Stimulated activated CD4-positive, alpha-beta T cell treated with anti-CD3 and anti-CD28 coated beads, Interleukin-12 subunit alpha, Interleukin-12 subunit beta, amount 100 ng/mL, for 4 hours (primary cell): ENCODE measurements at regions not wholly inside any gene's neighbourhood (a gene's known extent, or its start where the extent isn't known, plus 50 kb on each side); places are given as distances from the start of the nearest gene placed in this dataset.

Experiments
- DNase-seq: peaks from one replicate; pipeline ENCODE4 v3.0.0-alpha.2; 2020

- no peak for DNase-seq
Measured at GRCh38 chr6:139877828-139878405, 503.5 kb upstream of the CITED2 start.

DNA sequence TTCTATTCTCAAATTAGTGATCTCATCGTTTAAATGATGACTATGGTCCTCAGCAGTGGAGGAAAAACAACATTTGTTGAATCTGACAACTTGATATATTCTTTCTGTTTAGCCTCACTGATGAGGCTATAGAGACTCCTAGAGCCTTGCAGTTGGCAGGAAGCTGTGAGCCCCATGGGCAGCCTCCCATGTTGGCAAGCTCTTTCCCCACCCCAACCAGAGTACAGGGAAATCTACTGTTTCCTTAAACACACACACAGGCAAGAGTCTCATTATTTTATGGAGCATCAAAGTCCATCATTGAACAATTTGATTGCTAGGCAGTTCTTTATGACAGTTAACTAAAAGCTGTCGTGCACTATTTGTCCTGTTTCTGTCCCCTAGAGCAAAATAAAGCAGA lies 498.2 kb upstream of the CITED2 start:
- no peak for DNase-seq

DNA sequence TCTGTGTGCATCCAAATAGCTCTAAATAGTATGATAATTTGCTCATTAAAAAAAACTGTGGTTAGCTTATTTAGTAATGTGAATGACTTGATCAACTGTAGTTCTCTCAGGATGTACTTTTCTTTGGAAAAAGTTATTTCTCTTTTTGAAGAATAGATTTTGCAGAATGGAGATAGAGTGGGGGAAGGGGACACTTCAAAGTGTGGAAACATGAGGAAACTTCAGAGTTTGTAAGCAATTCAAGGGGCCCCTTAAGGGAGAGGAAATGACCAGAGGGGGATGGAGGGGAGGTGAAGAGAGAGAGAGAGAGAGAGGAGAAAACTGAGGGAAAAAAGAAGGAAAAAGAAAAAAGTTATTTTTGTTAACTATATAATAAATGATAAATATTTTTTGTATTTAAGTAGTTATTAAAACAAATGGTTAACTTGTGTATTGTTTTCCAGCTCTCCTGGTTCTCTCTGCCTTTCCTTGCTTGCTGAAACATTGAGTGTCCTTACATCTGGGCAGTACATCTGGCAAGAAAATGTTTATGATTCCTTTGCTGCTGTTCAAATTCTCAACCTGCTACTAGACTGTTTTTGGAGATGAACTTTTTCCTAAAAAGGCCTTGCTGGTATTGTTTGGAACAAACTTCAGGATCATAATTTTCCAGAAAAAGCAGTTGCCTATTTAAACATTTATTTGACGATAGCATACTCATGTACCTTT lies 497.5 kb upstream of the CITED2 start:
- DNase-seq: no peak

DNA sequence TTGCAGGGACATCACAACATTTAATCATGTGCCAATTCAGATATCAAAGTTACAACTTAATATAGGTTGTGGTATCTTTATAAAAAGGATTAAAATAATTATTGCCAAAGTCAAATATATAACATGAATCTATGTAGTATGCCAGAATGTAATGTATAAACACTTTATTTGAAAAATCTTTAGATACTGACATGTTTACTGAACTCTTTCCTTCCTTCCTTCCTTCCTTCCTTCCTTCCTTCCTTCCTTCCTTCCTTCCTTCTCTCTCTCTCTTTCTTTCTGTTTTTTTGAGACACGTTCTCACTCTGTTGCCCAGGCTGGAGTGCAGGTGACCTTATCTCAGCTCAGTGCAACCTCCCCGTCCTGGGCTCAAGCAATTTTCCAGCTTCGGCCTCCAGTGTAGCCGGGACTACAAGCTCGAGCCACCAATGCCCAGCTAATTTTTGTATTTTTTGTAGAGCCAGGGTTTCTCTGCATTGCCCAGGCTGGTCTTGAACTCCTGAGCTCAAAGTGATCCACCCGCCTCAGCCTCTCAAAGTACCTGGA lies 496.8 kb upstream of the CITED2 start:
- DNase-seq: no peak

GRCh38 chr6:139868576-139868975 lies 494.1 kb upstream of the CITED2 start:
- DNase-seq: no peak

- DNase-seq: no peak
Measured at GRCh38 chr6:139863964-139864363, 489.5 kb upstream of the CITED2 start.

- DNase-seq: no peak
Measured at GRCh38 chr6:139863346-139863745, 488.9 kb upstream of the CITED2 start.

GRCh38 chr6:139862311-139862710 lies 487.9 kb upstream of the CITED2 start:
- DNase-seq: no peak

DNA sequence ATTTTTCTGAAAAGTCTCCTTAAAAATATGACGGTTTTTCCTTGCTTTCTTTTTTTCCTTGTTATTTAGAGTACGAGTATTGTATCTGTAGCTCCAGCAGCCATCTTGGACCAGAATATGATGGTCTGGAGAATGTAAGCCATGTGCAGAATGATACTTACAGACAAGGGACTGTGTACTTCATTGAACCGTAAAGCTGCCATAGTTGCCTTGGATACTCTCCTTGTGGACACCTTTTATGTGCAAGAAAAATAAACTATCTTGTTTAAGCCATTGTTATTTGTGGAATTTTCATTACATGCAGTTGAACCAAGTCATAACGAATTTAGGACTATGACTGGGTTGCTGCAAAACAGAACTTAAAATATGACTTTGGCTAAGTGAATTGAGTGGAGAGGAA lies 485.8 kb upstream of the CITED2 start:
- no peak for DNase-seq

- DNase-seq: no peak
Measured at GRCh38 chr6:139858429-139858828, 484.0 kb upstream of the CITED2 start.

- DNase-seq: no peak
Measured at GRCh38 chr6:139857143-139857542, 482.7 kb upstream of the CITED2 start.

DNA sequence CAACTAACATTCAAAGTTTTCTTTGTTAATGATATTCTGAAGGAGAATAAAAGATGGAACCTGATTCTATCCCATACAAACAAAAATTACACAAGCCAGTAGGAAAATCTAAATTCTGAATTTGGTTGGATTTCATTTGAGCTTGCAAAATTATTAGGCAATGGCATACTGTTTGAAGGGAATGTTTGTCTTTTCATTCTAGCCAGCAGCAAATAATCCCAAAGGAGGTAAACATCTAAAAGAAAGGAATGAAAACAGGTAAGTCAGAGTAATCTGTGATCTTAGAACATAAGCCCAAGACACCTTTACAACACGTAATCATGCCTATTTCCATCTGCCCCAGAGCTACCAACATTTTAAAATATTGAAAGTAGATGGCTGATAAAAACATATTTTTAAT lies 482.1 kb upstream of the CITED2 start:
- no peak for DNase-seq

DNA sequence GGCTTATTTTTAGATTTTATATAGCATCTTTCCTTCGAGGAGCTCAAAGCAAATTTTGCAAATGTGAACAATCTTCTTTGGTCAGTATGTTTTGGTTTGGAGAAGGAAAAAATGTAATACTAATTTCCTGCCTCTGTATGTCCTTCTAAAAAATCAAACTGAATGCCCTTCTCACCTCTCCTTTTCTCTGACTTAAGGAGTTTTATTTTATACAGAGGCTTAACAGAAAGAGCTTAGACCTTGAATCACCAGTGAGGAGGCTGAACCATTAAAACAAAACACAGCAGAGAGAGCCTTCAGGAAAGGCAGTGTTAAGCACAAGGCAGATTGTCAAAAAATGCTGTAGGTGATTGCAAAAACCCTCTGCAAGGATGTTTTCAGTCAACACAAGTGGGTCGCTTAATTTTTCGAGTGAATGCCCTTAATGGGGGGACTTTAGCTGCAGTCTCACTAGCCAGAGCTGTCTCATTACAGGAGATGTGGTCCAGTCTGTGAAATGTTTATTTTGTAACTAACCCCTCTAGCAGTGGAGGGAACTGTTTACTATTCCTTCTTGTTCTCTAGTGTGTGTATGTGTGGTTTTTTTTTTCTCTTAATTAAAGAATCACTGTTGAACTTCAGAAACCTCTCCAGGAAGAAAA lies 481.3 kb upstream of the CITED2 start:
- no peak for DNase-seq

DNA sequence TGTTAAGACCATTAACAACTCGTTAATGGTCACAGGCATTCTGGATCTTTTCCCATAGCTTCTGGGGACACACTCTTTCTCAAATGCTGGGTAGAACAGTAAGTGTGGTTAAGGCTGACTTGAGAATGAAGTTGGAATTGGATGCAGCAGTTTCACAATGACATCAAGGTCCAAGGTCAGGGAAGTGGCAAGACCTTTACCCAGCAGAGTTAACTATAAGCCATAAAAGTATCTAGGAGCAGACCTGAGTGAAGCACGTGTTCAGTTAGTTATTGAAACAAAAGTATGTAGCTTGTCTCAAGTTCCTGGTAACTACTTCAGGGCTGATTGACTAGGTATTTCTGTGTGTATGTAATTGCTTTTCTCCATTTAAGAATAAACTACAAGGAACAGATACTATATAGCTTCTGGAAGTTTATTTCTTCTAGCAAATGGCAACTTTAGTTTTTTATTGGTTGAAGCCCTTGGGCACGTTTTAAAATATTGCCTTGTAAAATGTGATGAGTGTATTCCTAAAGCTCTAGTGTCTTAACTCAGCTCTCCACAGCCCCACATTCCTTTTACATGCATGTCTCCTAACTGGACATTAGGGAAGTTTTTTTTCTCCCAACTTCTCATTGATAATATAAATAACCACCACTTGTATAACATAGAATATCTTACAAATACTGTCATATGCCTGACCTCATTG lies 479.0 kb upstream of the CITED2 start:
- no peak for DNase-seq

DNA sequence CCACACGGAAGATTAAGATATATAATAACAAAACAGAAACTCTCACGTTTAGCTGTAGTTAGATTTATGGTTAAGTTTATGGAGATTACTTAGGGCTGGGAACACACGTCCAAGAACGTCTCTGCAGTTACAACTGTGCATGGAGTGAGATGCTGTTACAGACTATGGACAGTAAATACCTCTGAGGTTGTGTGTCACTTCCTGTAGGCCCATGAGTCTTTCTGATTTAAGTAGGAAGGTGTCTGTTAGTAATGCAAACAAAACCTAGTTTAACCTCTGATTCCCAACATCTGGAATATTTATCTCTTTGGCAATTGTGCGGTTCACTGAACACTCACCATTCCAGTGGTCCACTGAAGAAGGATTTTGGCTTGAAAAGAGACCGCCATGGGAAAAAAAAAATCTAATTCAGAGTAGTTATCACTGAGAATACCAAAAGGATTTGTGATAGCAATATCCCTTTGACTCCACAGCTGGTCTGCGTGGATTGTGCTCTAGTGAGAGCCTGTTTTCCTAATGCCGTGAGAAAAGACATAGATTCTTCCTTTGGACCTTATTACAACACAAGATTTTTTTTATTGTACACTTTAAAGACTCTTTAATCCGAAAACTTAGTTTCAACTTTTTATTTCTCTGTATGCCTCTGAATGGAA lies 478.2 kb upstream of the CITED2 start:
- no peak for DNase-seq

DNA sequence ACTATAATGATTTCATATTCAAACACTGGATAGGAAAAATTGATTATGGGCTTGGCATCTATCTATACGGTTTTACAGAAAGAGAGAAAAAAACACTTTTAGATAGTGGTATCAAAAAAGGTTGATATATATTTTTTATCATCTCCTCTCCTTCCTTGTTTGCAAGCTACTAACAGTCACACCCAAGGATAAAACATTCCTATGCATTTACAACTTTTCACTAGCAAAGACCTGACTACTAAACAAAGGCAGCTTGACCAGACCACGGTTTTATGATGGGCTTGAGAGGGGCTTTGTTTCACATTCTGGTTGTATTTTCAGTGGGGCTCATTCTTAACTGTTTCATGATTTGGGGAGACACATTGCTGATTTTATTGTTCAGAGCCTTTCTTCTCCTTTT lies 477.6 kb upstream of the CITED2 start:
- no peak for DNase-seq

DNA sequence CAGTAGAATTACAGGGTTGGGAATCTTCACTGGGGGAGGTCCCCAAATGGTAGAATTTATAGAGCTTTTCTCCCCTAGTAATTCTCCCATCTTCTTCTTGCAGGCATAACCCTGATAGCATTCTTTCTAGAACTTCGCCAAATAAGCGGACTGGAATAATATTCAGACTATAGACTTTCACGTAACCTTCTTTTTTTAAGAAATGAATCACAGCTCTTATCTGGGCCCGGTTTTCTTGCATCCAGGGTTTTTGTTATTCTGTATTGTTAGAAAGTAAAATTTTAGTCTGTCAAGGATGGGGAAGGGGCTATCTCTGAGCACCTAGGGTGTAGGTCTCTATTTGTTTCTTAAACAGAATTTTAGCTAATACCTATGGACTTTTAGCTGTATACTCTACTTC lies 476.8 kb upstream of the CITED2 start:
- no peak for DNase-seq

GRCh38 chr6:139850512-139850911 lies 476.1 kb upstream of the CITED2 start:
- DNase-seq: no peak

DNA sequence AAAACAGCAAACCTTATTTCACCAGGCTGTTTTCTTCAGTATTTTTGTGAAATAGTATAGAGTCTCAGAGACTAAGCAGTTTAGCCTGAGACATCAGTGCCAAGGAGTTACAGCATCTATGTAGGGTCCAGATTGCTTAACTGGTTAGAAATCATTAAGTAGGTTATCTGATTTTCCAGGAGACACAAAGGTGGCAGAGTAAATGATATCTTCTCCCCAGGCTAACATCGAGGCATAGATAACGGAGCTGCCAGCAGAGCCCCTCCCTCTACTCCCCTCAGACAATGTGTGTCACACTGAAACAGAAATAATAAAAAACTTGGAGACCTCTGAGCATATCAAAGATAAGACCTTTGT lies 473.0 kb upstream of the CITED2 start:
- DNase-seq: no peak

- no peak for DNase-seq
Measured at GRCh38 chr6:139846538-139847456, 472.3 kb upstream of the CITED2 start.

- DNase-seq: no peak
Measured at GRCh38 chr6:139844907-139845306, 470.5 kb upstream of the CITED2 start.

DNA sequence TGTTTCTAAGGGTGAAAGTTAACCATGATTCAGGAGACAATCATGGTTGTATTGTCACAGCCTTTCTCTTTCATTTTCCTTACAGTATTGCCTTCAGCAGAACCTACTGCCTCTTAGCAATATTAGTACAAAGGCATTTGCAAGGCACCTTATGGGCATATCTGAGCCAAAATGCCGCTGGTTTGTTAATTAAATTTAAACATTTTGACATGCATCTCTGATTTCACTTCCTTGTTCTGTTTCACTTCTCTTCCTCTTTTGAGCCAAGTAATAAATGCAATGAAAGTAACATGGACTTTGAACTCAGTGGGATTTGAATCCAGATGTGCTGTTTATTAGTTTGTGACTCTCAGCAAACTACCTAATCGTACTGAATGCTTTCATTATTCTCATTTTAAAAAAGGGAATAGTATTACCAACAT lies 467.4 kb upstream of the CITED2 start:
- no peak for DNase-seq
